GM10266 (cell line): ENCODE measurements at regions not wholly inside any gene's neighbourhood (a gene's known extent, or its start where the extent isn't known, plus 50 kb on each side); places are given as distances from the start of the nearest gene placed in this dataset.

Source experiments
- DNase-seq: peaks from one replicate; pipeline ENCODE4 v3.0.0; 2012; ENCODE audit errors: extremely low spot score
- TF ChIP-seq, protein P1 (sequence below): IDR thresholded peaks from 2 replicates; pipeline ENCODE4 v1.5.1; 2012; ENCODE audit warnings: mild to moderate bottlenecking, low read depth; ENCODE audit not compliant: control insufficient read depth, insufficient read depth; ENCODE audit errors: missing control alignments

GRCh38 chr5:160903551-160903950 is 51.5 kb upstream of the ATP10B start:
- TF ChIP-seq, protein P1, sequence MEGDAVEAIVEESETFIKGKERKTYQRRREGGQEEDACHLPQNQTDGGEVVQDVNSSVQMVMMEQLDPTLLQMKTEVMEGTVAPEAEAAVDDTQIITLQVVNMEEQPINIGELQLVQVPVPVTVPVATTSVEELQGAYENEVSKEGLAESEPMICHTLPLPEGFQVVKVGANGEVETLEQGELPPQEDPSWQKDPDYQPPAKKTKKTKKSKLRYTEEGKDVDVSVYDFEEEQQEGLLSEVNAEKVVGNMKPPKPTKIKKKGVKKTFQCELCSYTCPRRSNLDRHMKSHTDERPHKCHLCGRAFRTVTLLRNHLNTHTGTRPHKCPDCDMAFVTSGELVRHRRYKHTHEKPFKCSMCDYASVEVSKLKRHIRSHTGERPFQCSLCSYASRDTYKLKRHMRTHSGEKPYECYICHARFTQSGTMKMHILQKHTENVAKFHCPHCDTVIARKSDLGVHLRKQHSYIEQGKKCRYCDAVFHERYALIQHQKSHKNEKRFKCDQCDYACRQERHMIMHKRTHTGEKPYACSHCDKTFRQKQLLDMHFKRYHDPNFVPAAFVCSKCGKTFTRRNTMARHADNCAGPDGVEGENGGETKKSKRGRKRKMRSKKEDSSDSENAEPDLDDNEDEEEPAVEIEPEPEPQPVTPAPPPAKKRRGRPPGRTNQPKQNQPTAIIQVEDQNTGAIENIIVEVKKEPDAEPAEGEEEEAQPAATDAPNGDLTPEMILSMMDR = no peak
- DNase-seq = no peak

DNA sequence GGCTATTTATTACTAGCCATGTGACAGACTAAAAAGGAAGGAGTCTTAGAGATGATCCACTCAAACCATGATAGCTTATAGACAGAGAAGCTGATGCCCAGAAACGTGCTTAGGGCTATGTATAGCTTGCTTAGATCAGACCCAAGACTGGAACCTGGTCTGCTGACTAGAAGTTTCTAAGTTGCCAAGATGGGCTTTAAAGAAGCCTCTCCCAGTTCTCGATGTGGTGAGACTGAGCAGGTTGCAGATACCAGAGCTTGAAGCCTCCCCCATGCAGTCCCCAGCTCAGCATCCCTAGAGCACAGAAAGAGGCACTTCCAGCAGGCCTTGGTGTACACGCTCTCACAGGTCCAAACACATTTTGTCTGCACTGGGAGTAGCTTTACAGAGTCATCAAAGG is 51.1 kb upstream of the ATP10B start:
- TF ChIP-seq, protein P1 = no peak
- no peak for DNase-seq
